Right renal cortex interstitium (tissue), 3 donors: ENCODE measurements at regions not wholly inside any gene's neighbourhood (a gene's known extent, or its start where the extent isn't known, plus 50 kb on each side); places are given as distances from the start of the nearest gene placed in this dataset.

Experiments
- DNase-seq, 3 donors: peaks; one replicate each; pipeline ENCODE4 v3.0.0-alpha.2; 2013; ENCODE audit warnings: low read depth in 3 of 3, low spot score in 2 of 3

DNA sequence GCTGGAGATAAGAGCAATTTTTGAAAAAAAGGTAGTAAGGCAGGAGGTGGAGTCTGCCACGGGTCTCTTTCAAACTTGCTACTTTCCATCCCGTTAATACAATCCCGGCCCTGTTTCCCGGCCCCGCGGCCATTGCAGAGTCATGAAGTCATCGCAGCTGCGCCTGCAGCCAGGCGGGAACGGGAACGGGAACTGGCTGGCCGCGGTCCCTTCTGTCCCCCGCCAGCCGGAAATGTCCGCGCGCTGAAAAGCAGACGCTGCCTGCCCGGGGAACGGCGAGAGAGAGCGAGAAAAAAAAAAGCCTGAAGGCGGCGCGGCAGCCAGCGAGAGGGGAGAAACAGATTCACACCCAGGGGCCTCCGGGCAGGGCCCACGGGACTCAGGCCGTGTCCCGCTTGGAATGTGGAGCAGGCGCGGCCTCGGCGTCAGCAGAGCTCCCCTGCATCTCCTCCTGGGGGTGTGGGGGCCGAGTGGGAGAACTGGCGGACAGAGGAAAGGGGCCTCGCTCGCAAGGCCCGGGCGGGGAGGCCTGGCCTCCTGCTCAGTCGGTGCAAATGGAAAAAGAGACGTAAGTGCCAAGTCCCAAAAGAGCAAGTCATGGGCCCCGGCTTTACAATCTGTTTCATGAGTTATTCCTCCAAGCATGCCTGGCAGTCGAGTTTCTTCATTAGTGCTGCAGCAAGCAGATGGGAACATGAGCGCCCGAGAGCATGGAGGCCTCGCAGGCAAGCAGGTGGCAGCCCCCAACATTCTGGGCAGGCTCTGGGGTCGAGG, 201.2 kb upstream of the GAS1 start:
- DNase-seq = no peak

- no peak for DNase-seq
Observed at GRCh38 chr9:87149799-87150198, 202.5 kb upstream of the GAS1 start.

GRCh38 chr9:87152256-87152655, 204.9 kb upstream of the GAS1 start:
- DNase-seq = no peak

GRCh38 chr9:87156247-87156646, 208.9 kb upstream of the GAS1 start:
- no peak for DNase-seq

DNA sequence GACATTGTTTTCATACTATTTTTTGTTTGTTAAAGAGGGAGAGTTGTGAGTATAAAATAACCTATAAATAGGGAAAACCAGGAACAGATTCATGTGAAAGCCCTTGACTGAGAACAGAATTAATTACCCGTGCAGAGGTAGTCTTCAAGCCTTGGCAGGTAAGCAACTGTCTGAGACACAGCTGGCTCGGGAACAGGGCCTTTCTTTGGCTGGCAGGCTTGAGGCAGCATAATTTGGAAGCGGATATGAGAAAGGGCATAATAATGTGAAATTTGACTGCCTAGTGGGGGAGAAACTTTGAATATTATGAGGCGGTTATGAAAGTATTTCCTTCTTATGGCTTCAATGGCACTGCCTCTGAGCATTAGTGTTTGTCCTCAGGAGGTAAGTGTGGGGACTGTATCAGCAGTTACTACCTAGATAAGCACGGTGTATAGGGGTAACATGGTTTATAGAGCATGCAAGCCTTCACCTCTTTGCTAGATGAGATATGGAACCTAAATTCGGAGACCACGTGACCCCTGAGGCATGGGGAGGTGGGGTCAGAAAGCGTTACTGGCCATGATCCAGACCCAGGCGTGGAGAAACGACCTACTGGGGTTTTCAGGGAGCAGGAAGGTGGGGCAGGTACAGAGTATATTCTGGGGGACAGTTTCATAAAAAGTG, 210.2 kb upstream of the GAS1 start:
- no peak for DNase-seq

- no peak for DNase-seq
Observed at GRCh38 chr9:87158765-87159164, 211.5 kb upstream of the GAS1 start.

- no peak for DNase-seq
Observed at GRCh38 chr9:87160148-87161102, 213.1 kb upstream of the GAS1 start.

DNA sequence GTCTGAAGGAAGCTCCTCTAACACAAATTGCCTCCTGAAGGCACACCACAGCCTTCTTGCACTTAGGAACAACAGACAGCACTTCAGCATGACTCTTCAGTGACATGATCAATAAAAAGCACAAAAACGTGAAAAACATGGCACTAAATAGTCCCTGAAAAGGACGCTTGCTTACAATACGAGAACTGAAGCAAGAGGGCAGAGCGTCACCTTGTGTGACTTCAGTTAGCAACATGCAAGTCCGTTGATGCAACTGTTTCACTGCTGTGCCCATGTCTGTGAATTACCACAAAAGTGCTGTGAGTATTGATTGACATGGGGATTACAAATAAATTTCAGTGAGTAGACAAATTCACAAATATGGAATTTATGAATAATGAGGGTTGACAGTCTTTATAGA, 219.9 kb upstream of the GAS1 start:
- DNase-seq = no peak

DNA sequence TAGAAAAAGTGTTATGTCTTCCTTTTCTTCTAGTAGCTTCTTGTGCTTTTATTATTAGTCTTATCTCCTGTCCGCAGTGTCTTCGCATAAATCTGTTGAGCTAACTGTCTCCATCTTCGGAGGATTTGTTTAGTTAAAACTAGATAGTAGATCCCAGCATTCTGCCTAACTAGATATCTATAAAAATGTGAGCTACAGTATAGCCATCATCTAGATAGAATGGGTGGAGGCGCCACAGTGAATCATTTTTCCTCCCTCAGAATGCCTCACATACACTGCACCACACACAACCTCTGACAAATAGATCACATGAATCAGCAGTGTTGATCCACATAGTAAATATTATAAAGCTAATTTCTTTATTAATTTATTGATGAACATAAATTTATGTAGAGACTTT, 220.3 kb upstream of the GAS1 start:
- DNase-seq = no peak

- no peak for DNase-seq
Observed at GRCh38 chr9:87178302-87178701, 231.0 kb upstream of the GAS1 start.

DNA sequence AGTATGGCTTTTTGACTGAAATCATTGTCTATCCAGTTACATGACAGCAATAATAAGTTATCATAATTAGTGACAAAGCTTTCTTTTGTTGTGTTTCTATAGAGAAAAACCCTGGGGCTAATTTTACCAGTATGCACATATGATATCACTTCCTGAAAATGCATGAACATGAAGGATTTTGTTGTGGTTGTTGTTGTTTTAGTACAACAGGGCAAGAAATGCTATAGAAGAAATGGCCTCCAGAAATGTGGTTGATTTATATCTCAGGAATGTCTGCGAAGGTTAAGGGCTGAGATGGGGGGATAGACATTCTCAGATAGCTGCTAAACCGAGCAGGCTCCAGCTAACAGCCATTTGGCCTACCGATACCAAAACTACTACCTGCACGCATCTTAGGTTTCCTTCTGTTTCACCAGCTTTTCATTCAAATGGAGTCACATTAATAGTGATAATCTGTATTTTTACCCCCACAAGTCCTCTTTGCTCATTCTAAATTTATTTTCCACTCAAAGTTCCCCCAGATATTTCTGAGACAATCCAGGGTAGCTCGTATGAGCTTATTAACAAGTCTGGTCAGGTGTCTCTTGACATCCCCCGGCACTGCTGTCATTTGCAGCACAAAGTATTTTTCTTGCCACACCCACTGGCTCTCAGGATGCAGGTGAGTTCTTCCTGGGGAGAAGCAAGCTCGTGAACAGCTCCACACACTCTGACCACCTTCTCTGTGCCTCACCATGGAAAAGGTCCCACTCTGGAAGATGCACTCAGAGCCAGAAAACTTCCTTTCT, 232.4 kb upstream of the GAS1 start:
- no peak for DNase-seq

- DNase-seq = no peak
Observed at GRCh38 chr9:87180361-87180760, 233.1 kb upstream of the GAS1 start.

DNA sequence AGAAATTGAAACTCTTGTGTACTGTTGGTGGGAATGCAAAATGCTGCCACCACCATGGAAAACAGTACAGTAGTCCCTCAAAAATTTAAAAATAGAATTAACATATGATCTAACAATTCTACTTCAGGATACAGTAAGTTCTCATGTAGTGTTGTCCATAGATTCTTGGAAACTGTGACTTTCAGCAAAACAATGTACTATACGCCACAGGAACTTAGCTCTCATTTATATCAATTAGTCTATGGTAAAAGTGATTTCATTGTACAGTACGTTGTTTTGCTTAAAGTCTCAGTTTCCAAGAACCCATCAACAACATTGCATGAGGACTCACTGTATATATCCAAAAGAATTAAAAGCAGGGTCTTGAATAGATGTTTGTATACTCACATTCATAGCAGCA, 233.5 kb upstream of the GAS1 start:
- no peak for DNase-seq

DNA sequence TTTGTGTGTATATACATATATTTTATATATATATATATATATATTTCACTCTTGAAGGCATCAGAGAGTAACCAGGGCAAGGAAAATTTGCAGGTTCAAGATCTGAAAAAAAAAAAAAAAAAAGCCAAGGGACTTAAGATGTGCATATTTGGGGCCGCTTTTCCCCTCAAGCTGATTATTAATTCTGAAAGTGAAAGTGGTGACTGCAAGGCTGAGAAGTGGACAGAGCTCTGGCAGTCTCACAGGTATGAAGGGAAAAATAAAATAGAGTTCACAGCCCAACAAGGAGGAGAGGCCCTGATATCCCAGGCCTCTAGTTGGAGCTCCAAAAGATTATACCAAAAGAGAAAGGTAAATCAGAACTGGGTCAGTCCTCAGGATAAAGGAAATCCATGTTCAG, 234.4 kb upstream of the GAS1 start:
- no peak for DNase-seq

GRCh38 chr9:87184956-87185642, 237.8 kb upstream of the GAS1 start:
- DNase-seq = no peak

- DNase-seq = no peak
Observed at GRCh38 chr9:87187656-87188055, 240.3 kb upstream of the GAS1 start.

- no peak for DNase-seq
Observed at GRCh38 chr9:87189006-87189405, 241.7 kb upstream of the GAS1 start.

DNA sequence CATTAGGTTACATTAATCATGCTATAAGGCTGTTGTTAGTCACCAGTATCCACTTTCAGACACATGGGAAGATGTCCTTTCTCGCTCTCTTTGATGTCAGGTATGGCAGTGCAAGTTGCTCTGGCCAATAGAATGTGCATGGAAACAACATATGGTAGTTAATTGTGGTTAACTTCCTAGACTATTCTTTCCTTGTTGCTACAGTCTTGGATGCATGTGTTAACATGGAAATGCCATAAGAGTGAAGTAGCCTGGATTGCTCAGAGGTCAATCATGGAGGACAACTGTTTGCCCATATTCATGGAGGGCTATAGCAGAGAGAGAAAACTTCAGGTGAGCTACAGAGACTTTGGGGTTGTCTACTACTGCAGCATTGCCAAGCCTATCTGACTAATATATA, 245.8 kb upstream of the GAS1 start:
- no peak for DNase-seq

- DNase-seq = no peak
Observed at GRCh38 chr9:87193925-87194868, 246.9 kb upstream of the GAS1 start.
